ENCODE measurements at regions not wholly inside any gene's neighbourhood (a gene's known extent, or its start where the extent isn't known, plus 50 kb on each side); places are given as distances from the start of the nearest gene placed in this dataset.

DNA sequence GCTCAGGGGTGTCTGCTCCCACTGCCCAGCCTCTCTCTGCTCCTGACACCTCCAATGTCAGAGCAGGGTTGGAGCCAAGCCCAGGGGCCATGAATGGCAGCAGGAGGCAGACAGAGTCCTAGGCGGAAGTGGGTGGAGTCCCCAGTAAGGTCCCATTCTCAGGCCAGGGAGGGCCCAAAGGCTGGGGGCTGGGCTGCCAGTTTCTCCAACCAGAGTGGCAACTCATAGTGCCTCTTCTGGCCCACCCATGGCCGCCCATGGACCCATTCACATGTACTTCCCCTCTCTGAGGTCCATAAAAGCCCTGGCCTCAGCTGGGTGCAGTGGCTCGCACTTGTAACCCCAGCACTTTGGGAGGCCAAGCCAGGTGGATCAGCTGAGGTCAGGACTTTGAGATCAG lies 261.8 kb upstream of the TNC start:
- TF ChIP-seq, protein P1, sequence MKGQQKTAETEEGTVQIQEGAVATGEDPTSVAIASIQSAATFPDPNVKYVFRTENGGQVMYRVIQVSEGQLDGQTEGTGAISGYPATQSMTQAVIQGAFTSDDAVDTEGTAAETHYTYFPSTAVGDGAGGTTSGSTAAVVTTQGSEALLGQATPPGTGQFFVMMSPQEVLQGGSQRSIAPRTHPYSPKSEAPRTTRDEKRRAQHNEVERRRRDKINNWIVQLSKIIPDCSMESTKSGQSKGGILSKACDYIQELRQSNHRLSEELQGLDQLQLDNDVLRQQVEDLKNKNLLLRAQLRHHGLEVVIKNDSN (IDR thresholded peaks at IDR 0.05; ENCODE audit: borderline replicate concordance, low read depth) = no peak
- TF ChIP-seq, protein P2, sequence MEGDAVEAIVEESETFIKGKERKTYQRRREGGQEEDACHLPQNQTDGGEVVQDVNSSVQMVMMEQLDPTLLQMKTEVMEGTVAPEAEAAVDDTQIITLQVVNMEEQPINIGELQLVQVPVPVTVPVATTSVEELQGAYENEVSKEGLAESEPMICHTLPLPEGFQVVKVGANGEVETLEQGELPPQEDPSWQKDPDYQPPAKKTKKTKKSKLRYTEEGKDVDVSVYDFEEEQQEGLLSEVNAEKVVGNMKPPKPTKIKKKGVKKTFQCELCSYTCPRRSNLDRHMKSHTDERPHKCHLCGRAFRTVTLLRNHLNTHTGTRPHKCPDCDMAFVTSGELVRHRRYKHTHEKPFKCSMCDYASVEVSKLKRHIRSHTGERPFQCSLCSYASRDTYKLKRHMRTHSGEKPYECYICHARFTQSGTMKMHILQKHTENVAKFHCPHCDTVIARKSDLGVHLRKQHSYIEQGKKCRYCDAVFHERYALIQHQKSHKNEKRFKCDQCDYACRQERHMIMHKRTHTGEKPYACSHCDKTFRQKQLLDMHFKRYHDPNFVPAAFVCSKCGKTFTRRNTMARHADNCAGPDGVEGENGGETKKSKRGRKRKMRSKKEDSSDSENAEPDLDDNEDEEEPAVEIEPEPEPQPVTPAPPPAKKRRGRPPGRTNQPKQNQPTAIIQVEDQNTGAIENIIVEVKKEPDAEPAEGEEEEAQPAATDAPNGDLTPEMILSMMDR (IDR thresholded peaks at IDR 0.05) = no peak
- TF ChIP-seq TAF1 (IDR thresholded peaks at IDR 0.05; ENCODE audit: borderline replicate concordance, low read depth, low read length) (no peak), NRF1 (IDR thresholded peaks at IDR 0.05; ENCODE audit: low read depth, low read length) (no peak), RCOR1 (IDR thresholded peaks at IDR 0.05; ENCODE audit: low read length) (no peak), SIN3A (IDR thresholded peaks at IDR 0.05; ENCODE audit: borderline replicate concordance, low read depth, low read length) (no peak), EP300 (IDR thresholded peaks at IDR 0.05; ENCODE audit: borderline replicate concordance in 1 of 2, low read depth in 1 of 2, low read length in 1 of 2) (no peak), YY1 (IDR thresholded peaks at IDR 0.05; ENCODE audit: low read depth) (no peak), RFX5 (IDR thresholded peaks at IDR 0.05; ENCODE audit: low read length) (no peak), FOXJ3 (CRISPR knock-in tag; IDR thresholded peaks at IDR 0.05) (no peak), POLR2AphosphoS5 (IDR thresholded peaks at IDR 0.05; ENCODE audit: low read depth, low read length) (no peak), EZH2phosphoT487 (IDR thresholded peaks at IDR 0.05; ENCODE audit: borderline replicate concordance, low read depth) (no peak), GABPA (IDR thresholded peaks at IDR 0.05; ENCODE audit: low read depth) (no peak)
- TF ChIP-seq, protein P3, sequence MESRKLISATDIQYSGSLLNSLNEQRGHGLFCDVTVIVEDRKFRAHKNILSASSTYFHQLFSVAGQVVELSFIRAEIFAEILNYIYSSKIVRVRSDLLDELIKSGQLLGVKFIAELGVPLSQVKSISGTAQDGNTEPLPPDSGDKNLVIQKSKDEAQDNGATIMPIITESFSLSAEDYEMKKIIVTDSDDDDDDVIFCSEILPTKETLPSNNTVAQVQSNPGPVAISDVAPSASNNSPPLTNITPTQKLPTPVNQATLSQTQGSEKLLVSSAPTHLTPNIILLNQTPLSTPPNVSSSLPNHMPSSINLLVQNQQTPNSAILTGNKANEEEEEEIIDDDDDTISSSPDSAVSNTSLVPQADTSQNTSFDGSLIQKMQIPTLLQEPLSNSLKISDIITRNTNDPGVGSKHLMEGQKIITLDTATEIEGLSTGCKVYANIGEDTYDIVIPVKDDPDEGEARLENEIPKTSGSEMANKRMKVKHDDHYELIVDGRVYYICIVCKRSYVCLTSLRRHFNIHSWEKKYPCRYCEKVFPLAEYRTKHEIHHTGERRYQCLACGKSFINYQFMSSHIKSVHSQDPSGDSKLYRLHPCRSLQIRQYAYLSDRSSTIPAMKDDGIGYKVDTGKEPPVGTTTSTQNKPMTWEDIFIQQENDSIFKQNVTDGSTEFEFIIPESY (IDR thresholded peaks at IDR 0.05; ENCODE audit: borderline replicate concordance, low read depth) = no peak

Measured in SK-N-SH (cell line).